ENCODE measurements at regions not wholly inside any gene's neighbourhood (a gene's known extent, or its start where the extent isn't known, plus 50 kb on each side); places are given as distances from the start of the nearest gene placed in this dataset.

GRCh38 chr11:91366816-91367215 is 857.8 kb upstream of the FAT3 start:
- TF ChIP-seq EP300 (IDR thresholded peaks at IDR 0.05) = no peak
- TF ChIP-seq CTCF (IDR thresholded peaks at IDR 0.05) = no peak
- TF ChIP-seq POLR2A (IDR thresholded peaks at IDR 0.05; ENCODE audit: low read depth) = no peak
- no peak for TF ChIP-seq POLR2AphosphoS5 (IDR thresholded peaks at IDR 0.05)
